Kidney epithelial cell (primary cell): ENCODE measurements at regions not wholly inside any gene's neighbourhood (a gene's known extent, or its start where the extent isn't known, plus 50 kb on each side); places are given as distances from the start of the nearest gene placed in this dataset.

Experiments used
- DNase-seq: peaks from one replicate; pipeline ENCODE4 v3.0.0-alpha.2; 2010; ENCODE audit warnings: low read depth
- H3K27me3 ChIP-seq: 2 replicates; pipeline ENCODE4 v1.6.0; 2011; ENCODE audit warnings: low read length; ENCODE audit not compliant: control insufficient read depth, insufficient read depth
- H3K36me3 ChIP-seq: 2 replicates; pipeline ENCODE4 v1.5.1; 2011; ENCODE audit warnings: low read length; ENCODE audit not compliant: control insufficient read depth, insufficient read depth
- H3K4me3 ChIP-seq: 2 replicates; pipeline ENCODE4 v1.5.1; 2011; ENCODE audit warnings: low read depth, mild to moderate bottlenecking, control low read depth, low read length
- TF ChIP-seq, protein P1 (sequence below): IDR thresholded peaks from 2 replicates; pipeline ENCODE4 v1.5.1; 2011; ENCODE audit warnings: mild to moderate bottlenecking, moderate library complexity, low read length, control low read depth, inconsistent platforms; ENCODE audit not compliant: insufficient read depth, poor library complexity, severe bottlenecking

DNA sequence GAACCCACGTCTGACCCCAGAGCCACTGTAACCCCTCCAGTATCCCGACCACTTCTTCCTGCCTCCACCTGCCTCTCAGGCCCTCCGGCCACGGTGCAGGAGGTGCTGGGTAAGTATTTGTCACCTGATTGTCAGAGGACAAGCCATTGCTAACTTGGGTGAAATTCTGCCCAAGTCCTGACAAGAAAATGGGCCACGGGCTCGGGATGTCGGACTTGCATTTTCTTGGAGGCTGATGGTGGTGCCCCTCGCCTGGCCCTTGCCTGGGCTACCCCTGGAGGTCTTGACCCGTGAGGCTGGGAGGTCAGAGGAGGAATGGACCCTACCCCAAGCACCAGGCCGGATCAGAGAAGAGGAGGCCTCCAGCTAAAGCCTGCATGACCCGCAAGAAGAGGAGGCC is 149.7 kb upstream of the COL5A1 start:
- H3K36me3 ChIP-seq, result no peaks in the 10 kb centered on the region
- TF ChIP-seq, protein P1, sequence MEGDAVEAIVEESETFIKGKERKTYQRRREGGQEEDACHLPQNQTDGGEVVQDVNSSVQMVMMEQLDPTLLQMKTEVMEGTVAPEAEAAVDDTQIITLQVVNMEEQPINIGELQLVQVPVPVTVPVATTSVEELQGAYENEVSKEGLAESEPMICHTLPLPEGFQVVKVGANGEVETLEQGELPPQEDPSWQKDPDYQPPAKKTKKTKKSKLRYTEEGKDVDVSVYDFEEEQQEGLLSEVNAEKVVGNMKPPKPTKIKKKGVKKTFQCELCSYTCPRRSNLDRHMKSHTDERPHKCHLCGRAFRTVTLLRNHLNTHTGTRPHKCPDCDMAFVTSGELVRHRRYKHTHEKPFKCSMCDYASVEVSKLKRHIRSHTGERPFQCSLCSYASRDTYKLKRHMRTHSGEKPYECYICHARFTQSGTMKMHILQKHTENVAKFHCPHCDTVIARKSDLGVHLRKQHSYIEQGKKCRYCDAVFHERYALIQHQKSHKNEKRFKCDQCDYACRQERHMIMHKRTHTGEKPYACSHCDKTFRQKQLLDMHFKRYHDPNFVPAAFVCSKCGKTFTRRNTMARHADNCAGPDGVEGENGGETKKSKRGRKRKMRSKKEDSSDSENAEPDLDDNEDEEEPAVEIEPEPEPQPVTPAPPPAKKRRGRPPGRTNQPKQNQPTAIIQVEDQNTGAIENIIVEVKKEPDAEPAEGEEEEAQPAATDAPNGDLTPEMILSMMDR, result no peak
- no peak for DNase-seq
- H3K27me3 ChIP-seq, result peaks cover 3% of the 10 kb centered on the region
- H3K4me3 ChIP-seq, result no peak overlapping the region

DNA sequence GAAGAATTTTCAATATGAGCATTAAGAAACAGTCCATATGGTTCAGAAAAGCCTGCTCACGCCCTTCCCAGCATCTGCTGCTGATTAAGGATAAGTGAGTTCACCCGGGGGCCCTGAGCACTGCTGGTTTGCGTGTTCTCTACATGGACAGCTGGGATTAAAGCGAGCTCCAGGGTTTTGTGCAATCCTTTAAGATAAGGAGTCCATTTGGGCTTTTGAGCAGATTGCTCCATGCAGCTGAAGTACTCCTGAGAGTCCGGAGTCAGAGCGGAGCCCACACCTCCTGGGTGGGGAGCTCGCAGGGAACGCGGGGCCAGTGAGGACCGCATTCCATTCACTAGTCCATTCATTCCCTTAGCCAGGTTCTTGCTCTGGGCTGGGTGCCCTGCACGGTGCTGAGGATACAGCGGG is 149.3 kb upstream of the COL5A1 start:
- DNase-seq, result no peak
- Histone ChIP-seq H3K27me3 (peaks cover 3% of the 10 kb centered on the region), H3K36me3 (no peaks in the 10 kb centered on the region), H3K4me3 (no peak overlapping the region)
- TF ChIP-seq, protein P1, result no peak

DNA sequence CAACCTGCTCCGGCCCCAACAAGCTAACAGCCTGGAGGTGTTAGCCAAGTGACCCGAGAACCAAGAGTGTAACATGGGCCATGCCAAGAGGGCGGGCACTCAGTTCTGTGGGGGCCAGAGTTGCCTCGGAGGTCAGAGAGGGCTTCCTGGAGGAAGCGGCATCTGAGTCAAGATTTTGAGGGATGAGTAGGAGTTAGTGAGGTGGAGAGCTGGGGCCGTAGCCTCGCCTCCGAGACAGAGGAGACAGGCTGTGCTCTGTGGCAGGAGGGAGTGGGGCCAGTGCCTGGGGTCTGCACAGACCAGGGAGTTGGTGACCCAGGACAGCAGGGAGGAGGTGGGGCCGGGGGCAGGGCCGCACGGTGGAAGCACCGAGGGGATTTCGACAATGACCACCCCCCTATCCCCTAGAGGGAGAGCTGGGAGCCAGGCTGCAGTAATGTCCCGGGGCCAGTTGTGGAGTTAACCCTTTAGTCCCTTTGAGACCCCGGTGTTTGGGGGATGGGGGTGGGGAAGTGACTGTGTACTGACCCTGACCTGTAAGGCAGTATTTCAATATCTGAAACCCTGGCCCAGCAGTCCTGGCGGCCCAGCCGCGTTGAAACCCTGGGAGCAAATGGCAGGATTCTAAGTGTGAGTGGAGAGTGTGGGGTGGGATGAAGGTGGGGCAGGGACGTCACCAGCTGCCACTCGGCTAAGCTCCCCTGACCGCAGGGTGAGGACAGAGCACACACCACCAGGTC is 148.7 kb upstream of the COL5A1 start:
- Histone ChIP-seq H3K36me3 (no peaks in the 10 kb centered on the region), H3K4me3 (no peak overlapping the region), H3K27me3 (peaks cover 3% of the 10 kb centered on the region)
- TF ChIP-seq, protein P1, result no peak
- no peak for DNase-seq

DNA sequence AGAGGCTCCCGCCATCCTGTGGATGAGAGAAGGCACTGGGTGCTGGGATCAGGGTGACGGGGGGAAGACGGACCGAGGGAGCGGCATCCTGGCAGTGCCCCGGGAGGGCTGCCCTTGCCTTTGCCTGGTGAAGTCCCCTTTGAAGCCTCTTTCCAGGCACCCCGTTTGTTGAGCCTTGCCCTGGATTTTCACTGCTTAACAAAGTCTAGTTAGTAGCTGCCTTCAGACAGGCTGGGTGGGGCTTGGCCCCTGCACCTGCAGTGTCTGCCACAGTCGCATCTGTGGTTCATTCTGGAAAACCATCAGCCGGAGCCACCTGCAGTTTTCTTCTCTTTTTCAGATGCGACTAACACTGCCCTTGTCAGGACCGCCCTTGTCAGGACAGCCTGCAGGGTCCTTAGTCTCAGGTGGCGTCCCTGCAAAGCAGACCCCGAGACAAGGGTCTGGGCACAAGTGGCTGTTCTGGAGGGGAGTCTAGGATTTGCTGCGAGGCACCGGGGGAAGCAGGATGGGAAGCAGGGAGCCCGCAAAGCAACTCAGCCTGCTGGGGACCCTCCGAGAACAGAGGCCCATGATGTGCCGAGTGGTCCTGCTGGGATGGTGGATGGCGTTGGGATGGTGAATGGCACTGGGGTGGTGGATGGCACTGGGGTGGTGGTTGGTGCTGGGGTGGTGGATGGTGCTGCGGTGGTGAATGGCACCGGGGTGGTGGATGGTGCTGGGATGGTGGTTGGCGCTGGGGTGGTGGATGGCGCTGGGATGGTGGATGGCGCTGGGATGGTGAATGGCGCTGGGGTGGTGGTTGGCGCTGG is 147.9 kb upstream of the COL5A1 start:
- no peak overlapping the region for H3K4me3 ChIP-seq
- no peak for DNase-seq
- no peaks in the 10 kb centered on the region for H3K36me3 ChIP-seq
- H3K27me3 ChIP-seq, result peaks cover under 1% of the 10 kb centered on the region
- TF ChIP-seq, protein P1, result no peak

DNA sequence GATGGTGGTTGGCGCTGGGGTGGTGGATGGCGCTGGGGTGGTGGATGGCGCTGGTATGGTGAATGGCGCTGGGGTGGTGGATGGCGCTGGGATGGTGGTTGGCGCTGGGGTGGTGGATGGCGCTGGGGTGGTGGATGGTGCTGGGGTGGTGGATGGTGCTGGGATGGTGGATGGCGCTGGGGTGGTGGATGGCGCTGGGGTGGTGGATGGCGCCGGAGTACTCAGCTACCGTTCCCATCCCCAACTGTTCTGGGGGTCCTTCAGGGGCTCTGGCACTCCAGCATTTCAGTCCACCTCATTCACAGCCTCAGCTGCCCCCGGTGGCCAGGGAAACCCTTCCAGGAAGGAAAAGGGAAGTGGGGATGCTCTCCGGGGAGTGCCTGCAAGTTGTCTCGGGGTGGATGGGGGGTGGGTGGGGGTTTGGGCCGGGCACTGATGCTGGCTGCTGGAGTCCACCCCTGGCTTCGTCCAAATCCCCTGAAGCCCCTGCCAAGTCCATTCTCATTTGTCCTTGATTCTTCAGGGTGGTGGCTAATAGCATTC is 147.3 kb upstream of the COL5A1 start:
- Histone ChIP-seq H3K4me3 (no peak overlapping the region), H3K27me3 (no peaks in the 10 kb centered on the region), H3K36me3 (no peaks in the 10 kb centered on the region)
- DNase-seq, result no peak
- TF ChIP-seq, protein P1, result no peak
